GM19372 (cell line): ENCODE measurements at regions not wholly inside any gene's neighbourhood (a gene's known extent, or its start where the extent isn't known, plus 50 kb on each side); places are given as distances from the start of the nearest gene placed in this dataset.
"Not testable (repeated sequence)": the region's sequence is repeated elsewhere in the genome, so short reads cannot be mapped to it uniquely, and the experiment has no call there.

ENCODE experiments used
- ATAC-seq: cut with Tn5 transposase; IDR thresholded peaks from one replicate; pipeline ENCODE4 v1.9.1; 2021; ENCODE audit warnings: mild to moderate bottlenecking, low read depth, moderate library complexity; ENCODE audit not compliant: unreplicated experiment

GRCh38 chr3:159258934-159259333, 457.1 kb downstream of the MFSD1 start:
- no peak for ATAC-seq

GRCh38 chr3:159260049-159260662, 458.3 kb downstream of the MFSD1 start:
- no peak for ATAC-seq

- ATAC-seq, result not testable (repeated sequence)
These were observed 459.5 kb downstream of the MFSD1 start for GRCh38 chr3:159261333-159261732.

- ATAC-seq, result no peak
These were observed 462.1 kb downstream of the MFSD1 start for GRCh38 chr3:159263750-159264553.

GRCh38 chr3:159265705-159266104, 463.9 kb downstream of the MFSD1 start:
- ATAC-seq, result no peak

- no peak for ATAC-seq
These were observed 464.9 kb downstream of the MFSD1 start for GRCh38 chr3:159266779-159267178.

GRCh38 chr3:159271799-159272512, 470.1 kb downstream of the MFSD1 start:
- no peak for ATAC-seq

- ATAC-seq, result no peak
These were observed 471.2 kb downstream of the MFSD1 start for GRCh38 chr3:159273070-159273469.

- no peak for ATAC-seq
These were observed 471.8 kb downstream of the MFSD1 start for GRCh38 chr3:159273608-159274007.

GRCh38 chr3:159275741-159276140, 473.9 kb downstream of the MFSD1 start:
- ATAC-seq, result no peak

- no peak for ATAC-seq
These were observed 476.0 kb downstream of the MFSD1 start for GRCh38 chr3:159277814-159278213.

- no peak for ATAC-seq
These were observed 478.7 kb downstream of the MFSD1 start for GRCh38 chr3:159280386-159281191.

GRCh38 chr3:159293493-159293892, 491.6 kb downstream of the MFSD1 start:
- no peak for ATAC-seq

- no peak for ATAC-seq
These were observed 500.1 kb downstream of the MFSD1 start for GRCh38 chr3:159301961-159302360.

GRCh38 chr3:159305017-159305416, 503.2 kb downstream of the MFSD1 start:
- no peak for ATAC-seq

GRCh38 chr3:159316706-159317105, 514.9 kb downstream of the MFSD1 start:
- ATAC-seq, result not testable (repeated sequence)

- no peak for ATAC-seq
These were observed 517.3 kb downstream of the MFSD1 start for GRCh38 chr3:159319156-159319555.

GRCh38 chr3:159322322-159322939, 520.6 kb downstream of the MFSD1 start:
- no peak for ATAC-seq

- no peak for ATAC-seq
These were observed 522.0 kb downstream of the MFSD1 start for GRCh38 chr3:159323848-159324247.

- no peak for ATAC-seq
These were observed 525.1 kb downstream of the MFSD1 start for GRCh38 chr3:159326998-159327397.
